UCSD-AML1 (cell line): ENCODE measurements at regions not wholly inside any gene's neighbourhood (a gene's known extent, or its start where the extent isn't known, plus 50 kb on each side); places are given as distances from the start of the nearest gene placed in this dataset.
"Not testable (repeated sequence)": the region's sequence is repeated elsewhere in the genome, so short reads cannot be mapped to it uniquely, and the experiment has no call there.

ENCODE experiments used
- DNase-seq: peaks from one replicate; lab custom pipeline; 2025; ENCODE audit not compliant: unreplicated experiment; lab: John Stamatoyannopoulos, UW

DNA sequence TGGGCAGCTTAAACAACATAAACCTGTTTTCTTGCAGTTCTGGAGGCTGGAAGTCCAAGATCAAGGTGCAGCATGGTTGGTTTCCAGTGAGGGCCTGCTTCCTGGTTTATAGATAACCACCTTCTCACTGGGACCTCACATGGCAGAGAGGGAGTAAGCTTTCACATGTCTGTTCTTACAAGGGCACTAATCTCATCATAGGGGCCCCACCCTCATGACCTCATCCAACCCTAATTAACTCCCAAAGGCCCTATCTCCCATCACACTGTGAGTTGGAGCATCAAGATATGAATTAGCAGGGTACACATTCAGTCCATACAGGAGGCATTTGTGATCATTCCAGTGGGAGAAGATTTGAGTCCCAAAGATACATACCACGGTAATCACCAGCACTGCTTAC is 50.5 kb upstream of the GRIN2A start:
- no peak for DNase-seq

DNA sequence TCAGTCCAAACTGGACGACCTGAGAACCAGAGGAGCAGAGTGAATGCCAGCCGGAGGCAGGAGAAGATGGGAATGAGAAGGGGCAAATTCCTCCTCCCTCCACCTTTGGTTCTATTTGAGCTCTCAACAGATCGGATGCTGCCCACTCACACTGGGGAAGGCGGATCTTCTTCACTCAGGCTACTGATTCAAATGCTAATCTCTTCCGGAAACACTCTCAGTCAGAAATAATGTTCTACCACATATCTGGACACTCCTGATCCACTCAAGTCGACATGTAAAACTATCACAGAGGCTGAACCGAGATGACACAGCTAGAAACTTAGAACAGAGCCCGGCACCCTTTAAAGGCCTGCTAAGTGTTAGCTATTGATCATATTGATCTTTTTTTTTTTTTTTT is 57.4 kb upstream of the GRIN2A start:
- no peak for DNase-seq

DNA sequence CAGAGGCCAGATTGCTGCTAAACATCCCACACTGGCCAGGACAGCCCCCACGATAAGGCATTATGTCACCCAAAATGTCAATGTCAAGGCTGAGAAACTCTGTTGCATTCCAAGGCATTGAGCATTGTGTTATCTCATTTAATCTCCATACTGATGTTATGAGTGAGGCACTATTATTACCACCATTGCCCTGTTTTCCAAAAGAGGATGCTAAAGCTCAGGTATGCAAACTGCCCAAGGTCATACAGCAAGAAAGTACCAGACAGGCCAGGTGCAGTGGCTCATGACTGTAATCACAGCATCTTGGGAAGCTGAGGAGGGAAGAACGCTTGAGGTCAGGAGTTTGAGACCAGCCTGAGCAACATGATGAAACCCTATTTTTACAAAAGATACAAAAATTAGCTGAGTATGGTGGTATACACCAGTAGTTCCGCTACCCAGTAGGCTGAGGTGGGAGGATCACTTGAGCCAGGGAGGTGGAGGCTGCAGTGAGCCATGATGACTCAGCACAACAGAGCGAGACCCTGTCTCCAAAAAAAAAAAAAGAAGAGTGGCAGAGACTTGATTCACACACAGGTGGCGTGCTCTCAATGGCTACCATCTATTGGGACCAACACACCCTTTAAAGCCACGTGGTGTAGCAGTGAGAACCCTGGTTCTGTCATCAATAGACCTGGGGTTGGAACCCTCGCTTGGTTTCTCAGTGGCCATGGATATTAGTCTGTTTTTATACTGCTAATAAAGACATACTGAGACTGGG is 58.8 kb upstream of the GRIN2A start:
- DNase-seq: no peak

DNA sequence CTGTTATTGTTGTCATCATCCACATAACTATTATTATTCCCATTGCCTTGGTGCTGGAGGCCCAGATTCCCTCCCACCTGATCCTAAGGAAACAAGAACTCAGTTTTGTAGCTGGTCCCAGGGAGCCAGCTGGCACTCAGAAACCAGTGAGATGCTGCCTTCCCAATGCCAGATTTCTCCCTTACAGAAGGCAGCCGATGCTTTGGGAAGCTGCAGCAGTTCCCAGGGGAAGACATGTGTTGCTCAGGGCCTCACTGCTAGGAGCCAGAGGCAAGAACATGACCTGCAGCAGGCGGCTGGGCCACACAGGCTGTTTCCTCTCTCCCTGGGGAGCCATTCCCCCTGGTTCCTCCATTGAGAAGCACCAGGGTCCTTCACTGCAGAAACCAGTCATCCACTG is 59.9 kb upstream of the GRIN2A start:
- DNase-seq: no peak

DNA sequence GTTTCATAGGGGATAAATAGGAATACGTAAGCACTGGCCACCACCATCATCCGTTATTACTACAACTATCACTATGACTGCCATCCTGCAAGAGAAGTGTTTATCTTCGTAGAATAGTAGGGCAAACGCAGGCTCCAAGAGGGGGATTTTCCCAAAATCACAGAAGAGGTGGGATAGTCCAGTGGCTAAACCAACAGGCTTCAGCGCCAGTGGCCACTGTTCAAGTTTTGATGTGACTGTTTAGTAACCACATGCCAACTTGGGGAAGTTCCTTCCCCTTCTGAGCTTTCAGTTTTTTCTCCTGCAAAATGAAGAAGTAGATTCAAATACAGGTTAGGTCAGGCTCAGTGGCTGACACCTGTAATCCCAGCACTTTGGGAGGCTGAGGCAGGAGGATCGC is 60.7 kb upstream of the GRIN2A start:
- no peak for DNase-seq

DNA sequence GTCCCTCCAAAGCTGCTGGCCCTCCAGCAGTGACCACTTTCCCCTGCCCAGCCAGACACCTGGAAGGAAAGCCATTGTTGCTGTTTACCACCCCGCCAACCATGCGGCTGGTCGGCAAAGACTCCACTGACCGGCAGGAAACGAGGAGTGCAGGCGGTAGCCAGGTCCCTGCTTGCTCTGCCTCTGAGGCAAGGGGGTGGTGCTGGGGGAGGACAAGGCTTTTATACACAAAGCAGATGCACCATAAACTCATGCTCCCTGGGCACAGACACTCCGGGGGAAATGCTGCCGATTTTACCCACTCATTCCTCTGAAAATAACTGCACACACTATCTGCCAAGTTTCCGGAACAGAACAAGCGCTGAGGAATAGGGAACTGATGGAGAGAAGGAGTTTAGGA is 62.8 kb upstream of the GRIN2A start:
- no peak for DNase-seq

DNA sequence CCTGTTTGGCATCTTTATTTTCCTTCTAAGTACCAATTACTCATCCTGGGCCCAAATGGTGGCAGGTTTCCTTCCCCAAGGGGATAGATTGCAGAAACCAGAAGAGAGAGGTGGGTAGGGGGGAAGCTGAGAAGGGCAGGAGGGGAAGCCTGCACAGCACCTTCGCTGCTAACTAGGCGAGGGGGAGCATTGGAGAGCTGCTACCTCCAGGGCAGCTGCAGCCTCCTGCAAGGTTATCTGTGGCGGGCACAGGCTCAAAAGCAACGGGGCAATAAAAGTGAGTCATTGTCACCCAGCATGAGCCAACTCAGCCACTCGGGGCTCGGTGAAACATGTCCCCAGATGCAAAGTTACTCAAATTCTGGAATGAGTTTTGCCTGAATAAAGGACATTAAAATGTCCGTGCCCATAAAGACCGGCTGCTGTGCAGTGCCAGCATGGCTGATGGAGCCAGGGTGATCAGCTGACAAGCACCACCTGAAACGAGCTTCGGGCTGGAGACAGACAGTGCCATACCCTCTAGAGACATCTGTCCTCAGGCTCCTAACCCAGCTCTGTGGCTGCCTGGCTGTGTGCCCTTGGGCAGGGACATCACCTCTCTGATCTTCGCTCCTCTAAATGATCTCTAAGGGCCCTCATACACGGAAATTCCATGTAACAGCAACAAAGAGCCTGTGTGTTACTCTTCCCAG is 68.1 kb upstream of the GRIN2A start:
- no peak for DNase-seq

DNA sequence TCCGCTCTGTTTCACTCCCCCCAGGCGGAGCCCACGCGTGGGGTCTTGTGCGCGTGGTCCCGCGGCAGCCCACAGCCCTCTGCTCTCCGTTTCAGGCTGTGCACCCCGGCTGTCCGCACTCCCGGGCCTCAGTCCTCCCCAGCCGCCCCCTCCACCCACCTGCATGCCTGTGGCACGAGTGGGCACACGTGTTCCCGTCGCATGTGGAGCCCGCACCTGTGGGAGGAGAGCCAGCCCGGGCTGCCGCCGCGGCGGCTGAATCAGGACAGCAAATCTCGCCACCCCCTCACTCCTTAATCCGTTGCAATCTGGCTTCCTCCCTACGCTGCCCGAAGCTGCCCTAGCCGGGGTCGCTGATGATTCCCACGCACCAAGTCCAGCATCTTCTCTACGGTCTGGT is 69.9 kb upstream of the GRIN2A start:
- no peak for DNase-seq

DNA sequence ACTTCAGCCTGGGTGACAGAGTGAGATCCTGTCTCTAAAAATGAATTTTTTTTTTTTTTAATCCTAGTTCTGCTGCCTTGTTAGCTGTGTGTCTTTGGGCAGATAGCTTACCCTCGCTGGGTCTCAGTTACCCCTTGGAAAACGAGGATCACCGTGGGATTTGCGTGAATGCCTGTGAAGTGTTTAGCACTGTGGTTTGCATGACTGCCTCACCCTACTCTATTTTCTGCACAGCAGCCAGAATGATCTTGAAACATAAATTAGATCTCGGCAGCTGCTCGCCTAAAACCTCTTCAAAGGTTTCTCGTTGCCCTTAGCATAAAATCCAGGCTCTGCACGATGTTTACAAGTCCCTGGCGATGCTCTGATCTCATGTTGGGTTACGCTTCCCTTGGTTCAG is 71.2 kb upstream of the GRIN2A start:
- no peak for DNase-seq

DNA sequence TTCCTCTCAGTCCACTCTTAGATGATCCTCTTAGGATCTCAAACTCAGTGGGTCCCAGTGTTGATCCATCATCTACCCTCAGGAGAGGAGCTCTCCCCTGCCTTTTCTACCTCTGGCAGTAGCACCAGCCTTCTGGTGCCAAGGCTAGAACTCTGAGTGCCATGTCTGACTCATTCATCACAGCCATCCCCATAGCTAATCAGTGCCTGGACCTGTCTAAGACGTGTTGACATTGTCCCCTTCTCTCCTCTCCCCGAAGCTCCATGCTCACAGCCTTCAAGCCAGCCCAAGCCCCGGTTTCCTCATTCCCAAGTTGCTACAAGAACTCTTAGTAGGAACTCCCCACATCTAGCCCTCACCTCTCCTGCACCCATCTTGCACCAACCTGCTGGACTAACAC is 73.5 kb upstream of the GRIN2A start:
- DNase-seq: no peak

DNA sequence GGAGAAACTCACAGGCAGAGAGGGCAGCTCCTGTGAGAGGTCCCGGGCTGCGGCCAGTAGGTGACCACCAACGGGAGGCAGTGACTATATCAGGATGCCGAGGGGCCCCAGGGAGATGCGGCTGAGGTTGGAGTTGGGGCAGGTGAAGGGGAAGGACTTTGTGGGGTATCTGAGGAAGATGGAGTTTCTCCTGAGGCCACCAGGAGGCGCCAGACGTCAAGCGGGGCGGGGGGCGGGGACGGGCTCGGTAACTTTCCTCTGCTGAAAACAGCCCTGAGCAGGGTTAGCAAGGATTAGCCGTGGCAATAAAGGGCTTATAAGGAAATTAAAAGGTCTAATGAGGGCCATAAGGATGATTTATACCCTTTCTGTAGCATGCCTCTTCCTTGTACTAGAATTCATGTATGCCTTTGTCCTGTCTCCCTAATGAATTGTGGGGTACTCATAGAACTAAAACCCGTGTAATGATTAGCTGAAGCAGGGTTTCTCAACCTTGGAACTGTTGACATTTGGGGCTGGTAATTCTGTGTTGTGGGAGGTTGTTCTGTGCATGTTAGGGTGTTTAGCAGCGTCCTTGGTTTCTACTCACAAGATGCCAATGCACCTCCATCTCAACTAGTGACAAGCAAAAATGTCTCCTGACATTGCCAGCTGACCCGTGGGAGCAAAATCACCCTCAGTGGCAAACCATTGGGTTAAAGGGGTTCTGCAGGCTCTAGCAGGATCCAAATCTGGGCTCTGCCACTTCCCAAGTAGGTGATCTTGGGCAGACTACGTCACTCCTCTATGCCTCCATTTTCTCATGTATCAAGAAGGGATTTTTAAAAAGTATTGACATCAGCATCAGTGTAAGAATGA is 74.8 kb upstream of the GRIN2A start:
- DNase-seq: peak; percentile 34

DNA sequence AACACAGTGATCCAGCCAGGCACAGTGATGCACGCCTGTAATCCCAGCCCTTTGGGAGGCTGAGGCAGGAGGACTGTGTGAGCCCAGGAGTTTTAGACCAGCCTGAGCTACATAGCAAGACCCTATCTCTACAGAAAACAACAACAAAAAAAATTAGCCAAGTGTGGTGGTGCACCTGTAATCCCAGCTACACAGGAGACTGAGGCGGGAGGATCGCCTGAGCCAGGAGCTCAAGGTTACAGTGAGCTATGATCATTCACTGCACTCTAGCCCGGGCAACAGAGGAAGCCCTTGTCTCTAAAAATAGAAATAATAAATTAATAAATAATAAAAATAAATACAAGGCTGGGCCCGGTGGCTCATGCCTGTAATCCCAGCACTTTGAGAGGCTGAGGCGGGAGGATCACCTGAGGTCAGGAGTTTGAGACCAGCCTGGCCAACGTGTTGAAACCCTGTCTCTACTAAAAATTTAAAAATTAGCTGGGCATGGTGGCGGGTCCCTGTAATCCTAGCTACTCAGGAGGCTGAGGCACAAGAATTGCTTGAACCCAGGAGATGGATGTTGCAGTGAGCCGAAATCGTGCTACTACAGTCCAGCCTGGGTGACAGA is 75.5 kb upstream of the GRIN2A start:
- not testable (repeated sequence) for DNase-seq

DNA sequence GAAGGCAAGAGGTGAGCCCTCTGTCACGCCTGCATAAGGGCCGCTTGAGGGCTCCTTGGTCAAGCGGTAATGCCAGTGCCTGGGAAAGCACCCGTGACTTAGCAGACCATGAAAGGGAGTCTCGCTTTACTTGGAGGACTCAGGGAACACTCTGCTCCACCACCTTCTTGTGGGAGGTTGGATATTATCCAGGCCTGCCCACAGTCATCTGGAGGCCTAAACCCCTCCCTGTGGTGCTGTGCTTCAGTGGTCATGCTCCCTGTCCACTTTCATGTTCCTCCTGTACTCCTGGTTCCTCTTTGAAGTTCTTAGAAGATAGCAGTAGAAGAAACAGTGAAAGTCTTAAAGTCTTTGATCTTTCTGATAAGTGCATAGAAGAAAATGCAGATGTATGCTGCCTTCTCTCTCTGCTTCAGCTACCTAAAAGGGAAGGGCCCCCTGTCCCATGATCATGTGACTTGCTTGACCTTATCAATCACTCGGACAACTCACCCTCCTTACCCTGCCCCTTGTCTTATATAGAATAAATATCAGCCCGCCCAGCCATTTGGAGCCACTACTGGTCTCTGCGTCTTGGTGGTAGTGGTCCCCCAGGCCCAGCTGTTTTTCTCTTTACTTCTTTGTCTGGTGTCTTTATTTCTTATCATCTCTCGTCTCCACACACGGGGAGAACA is 76.8 kb upstream of the GRIN2A start:
- DNase-seq: not testable (repeated sequence)

DNA sequence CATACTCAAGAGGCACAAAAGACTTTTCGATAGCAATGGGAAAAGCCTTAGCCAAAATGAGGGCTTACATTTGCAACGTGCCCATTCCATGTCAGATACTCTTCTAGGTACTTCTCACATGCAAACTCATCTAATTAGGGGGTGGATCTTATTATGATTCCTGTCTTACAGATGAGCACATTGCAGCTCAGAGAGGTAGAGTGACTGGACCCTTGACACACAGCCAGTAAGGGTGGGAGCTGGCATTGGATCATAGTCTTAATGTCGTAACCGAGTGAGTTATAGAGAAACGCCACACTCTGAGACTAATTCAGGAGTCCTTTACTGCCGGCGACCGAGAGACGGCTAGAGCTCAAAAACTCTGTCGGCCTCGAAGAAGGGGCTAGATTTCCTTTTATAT is 78.8 kb upstream of the GRIN2A start:
- DNase-seq: no peak

DNA sequence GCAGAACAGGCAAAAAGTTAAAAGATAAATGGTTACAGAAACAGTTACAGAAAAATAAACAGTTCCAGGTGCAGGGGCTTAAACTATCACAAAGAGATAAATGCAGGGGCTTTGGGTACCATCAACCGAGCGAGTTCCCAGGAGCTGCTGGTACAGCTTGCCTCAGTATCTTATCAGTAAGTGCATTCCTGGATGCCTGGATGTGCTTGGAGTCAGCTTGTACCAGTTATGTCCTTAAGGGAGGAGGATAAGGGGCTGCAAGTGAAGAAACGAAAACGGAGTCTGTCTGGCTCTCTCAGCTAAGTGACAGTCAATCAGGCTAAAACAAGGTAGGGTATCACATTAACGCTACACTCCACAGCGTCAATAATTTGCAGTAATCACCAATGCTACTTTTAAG is 79.3 kb upstream of the GRIN2A start:
- not testable (repeated sequence) for DNase-seq

DNA sequence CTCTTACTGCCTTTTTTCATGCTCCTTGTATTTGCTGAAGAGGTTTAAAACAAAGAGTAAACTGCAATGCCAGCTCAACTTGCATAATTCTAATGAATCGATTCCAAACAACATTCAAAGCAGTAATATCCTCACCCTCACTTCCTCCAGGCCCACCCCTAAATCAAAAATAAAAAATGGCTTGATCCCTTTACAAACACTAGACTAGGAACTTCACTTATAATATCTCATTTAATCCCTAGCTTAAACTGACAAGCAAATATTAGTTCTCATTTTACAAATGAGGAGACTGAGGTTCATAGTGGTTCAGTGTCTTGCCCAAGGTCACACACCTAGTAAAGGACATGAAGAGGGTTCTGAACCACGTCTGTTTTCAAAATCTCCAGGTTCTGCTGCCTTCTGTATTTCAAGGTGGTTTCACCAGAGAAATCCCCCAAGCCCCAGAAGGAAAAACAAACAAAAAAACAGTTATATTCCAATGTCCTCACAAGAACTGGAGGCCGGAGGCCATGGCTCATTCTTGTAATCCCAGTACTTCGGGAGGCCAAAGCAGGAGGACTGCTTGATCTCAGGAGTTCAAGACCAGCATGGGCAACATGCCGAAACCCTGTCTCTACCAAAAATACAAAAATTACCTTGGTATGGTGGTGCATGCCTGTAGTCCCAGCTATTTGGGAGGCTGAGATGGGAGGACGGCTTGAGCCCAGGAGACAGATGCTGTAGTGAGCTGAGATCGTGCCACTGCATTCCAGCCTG is 80.3 kb upstream of the GRIN2A start:
- DNase-seq: no peak

DNA sequence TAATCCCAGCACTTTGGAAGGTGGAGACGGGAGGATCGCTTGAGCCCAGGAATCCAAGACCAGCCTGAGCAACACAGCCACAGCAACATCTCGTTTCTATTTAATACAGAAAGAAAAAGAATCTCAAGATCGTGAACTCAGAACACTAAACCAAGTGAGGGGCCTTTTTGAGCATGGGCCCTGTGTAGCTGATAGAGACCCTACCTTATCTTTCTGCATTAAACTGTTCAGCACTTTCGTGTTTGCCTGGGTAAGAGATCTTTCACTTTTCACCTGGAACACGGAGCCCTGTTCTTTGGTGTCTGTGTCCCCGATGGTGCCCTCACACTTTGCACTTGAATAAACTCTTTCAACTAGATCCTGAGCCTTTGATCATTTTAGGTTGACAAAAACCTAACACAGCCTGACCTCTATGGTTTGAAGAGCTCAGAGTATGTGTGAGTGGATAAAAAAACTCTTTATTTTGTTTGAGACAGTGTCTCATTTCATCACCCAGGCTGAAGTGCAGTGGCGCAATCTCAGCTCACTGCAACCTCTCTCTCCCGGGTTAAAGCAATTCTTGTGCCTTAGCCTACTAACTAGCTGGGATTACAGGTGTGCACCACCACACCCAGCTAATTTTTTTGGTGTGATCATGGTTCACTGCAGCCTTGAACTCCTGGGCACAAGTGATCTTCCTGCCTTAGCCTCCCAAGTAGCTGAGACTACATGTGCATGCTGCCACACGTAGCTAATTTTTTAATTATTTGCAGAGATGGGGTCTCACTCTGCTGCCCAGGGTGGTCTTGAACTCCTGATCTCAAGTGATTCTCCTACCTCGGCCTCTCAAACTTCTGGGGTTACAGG is 83.8 kb upstream of the GRIN2A start:
- no peak for DNase-seq

DNA sequence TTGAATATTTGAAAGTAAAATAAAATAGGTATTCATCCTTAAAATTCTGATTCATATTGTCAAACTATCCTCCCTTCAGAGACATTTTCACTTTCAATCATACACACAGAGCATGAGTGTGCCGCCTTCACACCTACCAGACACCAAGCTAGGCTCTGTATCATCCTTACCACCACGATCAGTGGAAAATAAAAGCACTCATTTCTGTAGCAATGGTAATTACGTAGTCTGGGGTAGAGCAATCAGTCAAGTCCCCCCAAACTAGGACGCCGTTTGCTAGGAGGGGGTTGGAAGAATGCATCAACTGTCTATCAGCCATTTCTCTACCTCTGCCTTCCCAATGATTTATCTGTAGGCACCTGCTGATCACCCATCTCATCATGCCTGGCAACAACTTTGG is 84.6 kb upstream of the GRIN2A start:
- DNase-seq: no peak

DNA sequence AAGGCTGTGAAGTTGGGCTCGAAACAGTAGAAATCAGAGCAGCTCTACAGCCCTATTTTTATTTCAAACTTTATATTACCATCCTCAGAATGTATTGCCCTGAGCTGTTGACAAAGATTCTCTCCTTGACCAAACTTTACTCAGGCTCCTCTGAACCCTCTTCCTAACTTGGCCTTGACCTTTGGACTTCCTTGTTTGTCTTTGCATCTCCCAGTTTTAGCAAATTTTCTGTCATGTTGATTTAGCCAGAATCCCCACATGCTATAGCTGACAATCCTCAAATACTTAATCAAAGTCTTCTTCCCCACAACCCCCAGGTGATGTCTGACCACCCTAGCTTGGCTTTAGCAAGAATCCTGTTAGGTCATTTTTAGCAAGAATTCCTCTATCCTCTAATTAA is 87.4 kb upstream of the GRIN2A start:
- no peak for DNase-seq
